Right renal cortex interstitium (tissue), 3 donors: ENCODE measurements at regions not wholly inside any gene's neighbourhood (a gene's known extent, or its start where the extent isn't known, plus 50 kb on each side); places are given as distances from the start of the nearest gene placed in this dataset.
"Not testable (repeated sequence)": the region's sequence is repeated elsewhere in the genome, so short reads cannot be mapped to it uniquely, and the experiment has no call there.

Experiments used
- DNase-seq, 3 donors: peaks; one replicate each; pipeline ENCODE4 v3.0.0-alpha.2; 2013; ENCODE audit warnings: low read depth in 3 of 3, low spot score in 2 of 3

GRCh38 chr4:171016145-171016544 lies 797.1 kb upstream of the GALNTL6 start:
- DNase-seq, result no peak

DNA sequence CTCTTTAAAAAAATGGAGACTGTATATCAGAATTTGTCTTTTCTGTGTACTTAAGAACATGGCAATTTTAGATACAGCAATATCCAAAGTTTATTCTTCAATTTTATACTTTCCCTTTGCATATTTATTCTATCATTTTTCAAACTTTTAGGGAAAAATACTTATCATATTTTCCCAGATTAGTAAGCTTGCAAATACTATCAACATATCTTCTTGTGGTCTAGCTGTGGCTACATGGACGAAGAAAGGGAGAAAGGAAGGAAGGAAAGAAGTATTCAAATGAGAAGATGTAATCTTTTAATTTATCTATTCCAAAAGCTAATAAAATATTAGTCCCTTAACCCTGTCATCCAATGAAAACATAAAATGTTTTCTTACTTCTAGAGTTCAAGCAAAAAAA lies 797.8 kb upstream of the GALNTL6 start:
- DNase-seq, result no peak

DNA sequence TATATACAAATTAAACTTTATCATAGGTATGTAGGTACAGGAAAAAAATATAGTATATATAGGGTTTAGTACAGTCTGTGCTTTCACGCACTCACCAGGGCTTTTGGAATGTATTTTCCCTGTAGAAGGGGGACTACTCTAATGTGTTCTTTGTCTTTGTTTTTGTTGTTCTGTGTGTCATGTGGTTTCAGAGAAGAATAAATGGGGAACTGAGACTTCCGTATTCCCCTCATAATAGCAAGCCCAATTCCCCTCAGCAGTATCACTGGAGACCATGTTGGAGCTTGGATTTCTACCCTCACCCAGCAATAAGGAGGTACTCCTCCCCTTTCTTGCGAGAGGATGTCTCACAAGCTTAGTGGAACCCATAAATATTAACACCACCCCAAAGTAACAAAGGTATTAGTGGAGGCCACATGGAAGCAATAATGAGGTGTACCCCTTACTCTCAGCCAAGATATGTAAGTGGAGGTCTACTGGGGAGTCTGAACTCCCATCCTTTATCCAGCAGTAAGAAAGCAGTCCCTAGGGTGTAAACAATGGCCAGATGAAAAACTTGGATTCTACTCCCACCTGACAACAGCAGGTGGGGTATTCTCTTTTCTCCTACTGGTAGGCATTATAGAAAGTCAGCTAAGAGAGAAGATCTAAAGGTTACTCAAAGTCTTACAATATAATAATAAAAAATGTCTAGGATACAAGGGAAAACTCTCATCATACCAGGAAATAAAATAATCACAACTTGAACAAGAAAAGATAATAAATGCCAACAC lies 805.4 kb upstream of the GALNTL6 start:
- DNase-seq, result no peak

DNA sequence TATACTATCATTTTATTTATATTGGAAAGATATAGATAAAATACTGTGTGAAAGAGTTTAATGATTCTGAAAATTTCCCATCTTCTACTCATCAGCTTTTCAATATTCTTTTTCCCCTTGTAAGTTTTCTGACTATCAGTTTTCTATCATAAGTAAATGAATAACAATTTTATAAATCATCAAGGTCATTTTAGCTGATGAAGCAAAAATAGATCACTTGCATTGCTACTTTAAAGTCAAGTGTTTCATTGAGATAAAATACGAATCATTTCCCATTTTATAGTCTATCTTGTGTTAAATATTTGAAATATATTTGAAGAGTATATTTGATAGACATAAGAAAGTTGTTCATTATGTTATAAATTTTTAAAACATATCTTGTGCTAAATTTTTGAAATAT lies 811.0 kb upstream of the GALNTL6 start:
- no peak for DNase-seq

GRCh38 chr4:170990989-170991589 lies 822.1 kb upstream of the GALNTL6 start:
- peak in 2 of 3 donors; percentile 2 to 25 for DNase-seq

DNA sequence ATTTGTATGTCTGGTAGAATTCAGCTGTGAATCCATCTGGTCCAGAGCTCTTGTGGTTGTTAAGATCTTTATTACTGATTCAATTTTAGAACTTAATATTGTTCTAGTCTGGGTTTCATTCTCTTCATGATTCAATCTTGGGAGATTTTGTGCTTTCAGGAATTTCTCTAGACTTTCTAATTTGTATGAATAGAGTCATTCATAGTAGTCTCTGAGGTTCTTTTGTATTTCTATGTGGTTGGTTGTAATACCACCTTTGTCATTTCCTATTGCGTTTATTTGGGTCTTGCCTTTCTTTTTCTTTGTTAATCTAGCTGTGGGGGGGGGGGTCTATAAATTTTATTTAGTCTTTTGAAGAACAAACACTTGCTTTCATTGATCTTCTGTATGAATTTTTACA lies 824.8 kb upstream of the GALNTL6 start:
- DNase-seq, result no peak

DNA sequence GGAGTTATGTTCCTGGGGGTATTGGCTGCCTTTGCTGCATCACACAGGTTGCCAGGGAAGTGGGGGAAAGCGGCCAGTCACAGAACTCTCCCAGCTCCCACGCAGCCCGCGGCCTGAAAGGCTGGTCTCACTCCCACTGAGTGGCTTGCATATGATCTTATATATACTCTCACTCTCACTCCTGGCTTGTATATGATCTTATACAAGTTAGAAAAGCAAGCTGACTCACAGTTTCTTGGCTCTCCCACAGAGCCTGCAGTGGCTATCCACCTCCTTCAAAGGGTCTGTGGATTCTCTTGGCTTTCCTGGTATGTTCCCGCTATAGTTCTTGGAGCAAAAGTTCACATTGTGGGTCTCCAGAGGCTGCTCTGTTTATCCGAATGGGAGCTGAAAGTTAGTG lies 833.5 kb upstream of the GALNTL6 start:
- no peak for DNase-seq

GRCh38 chr4:170978990-170979389 lies 834.2 kb upstream of the GALNTL6 start:
- no peak for DNase-seq

DNA sequence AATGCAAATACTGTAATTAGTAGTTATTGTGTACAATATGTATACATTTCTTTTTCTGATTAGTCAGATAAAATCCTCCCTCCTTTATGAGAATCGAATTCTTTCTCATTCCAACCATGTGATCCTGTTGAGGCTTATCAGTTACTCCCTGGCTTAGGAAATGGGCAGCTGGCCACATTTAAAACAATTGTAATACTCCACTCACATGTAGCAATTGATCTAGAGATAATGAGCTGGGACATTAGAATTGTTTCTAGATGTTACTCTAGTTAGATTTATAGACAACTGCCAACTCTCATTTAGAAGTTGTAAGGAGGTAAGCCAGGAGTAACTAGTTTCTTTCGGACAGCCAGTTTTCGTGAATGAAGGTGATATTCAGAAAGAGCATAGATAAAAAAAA lies 859.3 kb upstream of the AADAT start:
- DNase-seq, result no peak

DNA sequence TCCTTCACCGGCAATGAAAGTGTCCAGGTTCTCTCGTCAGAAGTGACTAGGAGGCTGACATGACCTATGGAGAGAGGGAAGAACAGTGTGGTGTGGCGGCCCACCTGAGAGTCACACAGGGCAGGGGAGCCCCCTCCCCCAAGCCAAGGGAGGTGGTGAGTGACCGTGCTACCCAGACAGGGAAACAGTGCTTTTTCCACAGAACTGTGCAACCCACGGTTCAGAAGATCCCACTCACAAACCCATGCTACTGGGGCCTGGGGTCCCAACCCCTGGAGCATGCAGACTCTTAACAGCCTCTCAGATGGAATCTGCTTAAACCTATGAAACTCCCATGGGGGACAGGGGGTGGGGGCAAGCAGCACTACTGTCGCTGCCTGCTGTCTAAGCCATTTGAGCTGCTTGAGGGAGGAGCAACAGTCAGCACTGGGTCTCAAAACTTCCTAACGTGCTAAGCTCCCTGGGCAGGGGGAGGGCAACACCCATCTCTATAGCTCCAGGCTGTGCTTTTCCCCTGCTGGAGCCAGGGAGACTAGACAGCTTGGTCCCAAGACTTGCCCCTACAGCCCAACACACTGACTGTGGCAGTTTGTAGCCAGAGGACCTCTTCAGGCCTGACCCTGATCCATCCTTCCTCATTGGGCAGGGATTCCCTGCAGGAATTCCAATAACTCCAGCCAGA lies 850.4 kb upstream of the AADAT start:
- DNase-seq, result no peak

- no peak for DNase-seq
These were observed 848.8 kb upstream of the AADAT start for GRCh38 chr4:170938588-170938987.

DNA sequence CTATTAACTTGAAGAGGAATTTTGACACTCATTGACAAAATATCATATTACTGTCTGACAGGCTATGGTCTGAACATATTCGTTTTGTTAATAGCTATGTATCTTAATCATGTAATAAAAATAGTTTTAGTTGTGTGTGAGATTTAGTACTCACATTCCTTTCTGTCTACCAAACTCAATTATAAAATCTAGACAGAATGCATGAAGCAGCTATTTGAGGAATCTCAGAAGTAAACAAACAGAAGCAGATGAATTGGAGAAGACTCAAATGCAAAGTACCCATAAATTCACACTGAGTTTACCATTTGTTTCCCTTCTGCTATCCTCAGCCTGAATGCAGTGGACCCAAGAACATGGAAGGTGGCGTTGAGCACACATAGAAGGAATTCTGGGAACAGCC lies 841.6 kb upstream of the AADAT start:
- DNase-seq, result peak in 1 of 3 donors; percentile 1

DNA sequence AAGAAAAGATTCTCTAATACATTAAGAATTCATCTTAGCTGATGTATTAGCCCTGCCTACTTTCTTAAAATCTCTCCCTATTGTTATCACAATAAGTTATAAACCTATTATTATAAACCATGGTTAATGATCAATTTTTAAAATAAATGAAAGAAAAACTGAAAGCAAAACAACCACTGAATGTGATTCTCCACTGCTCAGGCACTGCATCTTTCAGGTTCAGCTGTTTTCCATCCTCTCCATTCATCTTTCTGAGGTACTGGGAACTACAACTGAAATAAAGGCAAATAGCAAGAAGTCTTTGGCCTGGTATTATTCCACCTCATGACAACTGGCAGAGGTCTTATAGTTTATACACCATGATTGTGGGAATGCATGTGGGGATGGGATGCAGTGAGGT lies 798.9 kb upstream of the AADAT start:
- DNase-seq, result no peak

GRCh38 chr4:170887396-170887795 lies 797.6 kb upstream of the AADAT start:
- no peak for DNase-seq

DNA sequence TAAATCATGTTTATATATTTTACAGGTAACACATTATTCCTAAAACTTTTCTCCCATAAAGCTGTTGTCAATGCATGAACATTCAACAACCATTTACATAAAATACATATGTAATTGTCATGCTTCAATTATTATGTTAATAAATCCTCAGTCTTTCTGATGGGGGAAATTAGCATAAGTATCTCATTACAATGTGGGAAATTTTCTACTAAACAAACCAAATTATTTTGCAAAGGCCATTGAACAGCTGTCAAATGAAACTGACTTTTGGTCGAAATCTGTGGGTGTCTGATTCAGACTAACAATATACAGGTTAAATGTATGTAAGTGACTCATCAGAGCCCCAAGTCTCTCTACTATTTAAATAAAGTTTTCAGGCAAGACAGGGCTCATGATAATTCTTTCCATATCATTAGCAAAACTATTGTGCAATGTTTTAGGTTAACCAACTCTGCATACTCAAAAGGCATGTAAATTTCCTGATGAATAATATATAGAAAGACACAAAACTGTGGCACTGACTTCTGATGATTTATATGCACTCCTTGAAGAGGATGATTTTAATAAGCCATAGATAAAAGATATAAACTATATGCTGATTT lies 795.3 kb upstream of the AADAT start:
- no peak for DNase-seq

DNA sequence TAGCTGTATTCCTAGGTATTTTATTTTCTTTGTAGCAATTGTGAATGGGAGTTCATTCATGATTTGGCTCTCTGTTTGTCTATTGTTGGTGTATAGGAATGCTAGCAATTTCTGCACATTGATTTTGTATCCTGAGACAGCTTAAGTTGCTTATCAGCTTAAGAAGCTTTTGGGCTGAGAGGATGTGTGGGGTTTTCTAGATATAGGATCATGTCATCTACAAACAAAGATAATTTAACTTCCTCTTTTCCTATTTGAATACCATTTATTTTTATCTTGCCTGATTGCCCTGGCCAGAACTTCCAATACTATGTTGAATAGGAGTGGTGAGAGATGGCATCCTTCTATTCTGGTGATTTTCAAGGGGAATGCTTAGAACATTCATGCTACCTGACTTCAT lies 791.9 kb upstream of the AADAT start:
- not testable (repeated sequence) for DNase-seq

GRCh38 chr4:170875868-170876267 lies 786.1 kb upstream of the AADAT start:
- no peak for DNase-seq

GRCh38 chr4:170872794-170873193 lies 783.0 kb upstream of the AADAT start:
- no peak for DNase-seq

DNA sequence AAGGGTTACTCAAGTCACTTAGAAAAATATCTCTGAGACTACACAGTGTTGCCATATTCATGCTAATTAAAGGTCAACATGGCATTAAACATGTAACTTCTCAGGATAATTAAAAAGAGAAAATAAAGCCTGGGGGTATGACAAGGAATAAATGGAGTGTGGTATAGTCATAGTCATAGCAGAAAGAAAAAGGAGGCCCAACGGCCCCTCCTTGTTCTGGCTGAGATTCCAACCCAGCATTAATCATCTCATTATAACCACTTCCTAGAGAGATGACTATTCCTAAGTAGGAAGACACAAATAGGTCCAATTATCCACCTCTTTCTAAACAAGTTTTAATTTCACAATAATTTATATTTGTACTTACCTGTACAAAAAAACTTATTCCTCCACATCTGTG lies 778.4 kb upstream of the AADAT start:
- DNase-seq, result no peak

GRCh38 chr4:170854097-170854496 lies 764.3 kb upstream of the AADAT start:
- DNase-seq, result no peak

DNA sequence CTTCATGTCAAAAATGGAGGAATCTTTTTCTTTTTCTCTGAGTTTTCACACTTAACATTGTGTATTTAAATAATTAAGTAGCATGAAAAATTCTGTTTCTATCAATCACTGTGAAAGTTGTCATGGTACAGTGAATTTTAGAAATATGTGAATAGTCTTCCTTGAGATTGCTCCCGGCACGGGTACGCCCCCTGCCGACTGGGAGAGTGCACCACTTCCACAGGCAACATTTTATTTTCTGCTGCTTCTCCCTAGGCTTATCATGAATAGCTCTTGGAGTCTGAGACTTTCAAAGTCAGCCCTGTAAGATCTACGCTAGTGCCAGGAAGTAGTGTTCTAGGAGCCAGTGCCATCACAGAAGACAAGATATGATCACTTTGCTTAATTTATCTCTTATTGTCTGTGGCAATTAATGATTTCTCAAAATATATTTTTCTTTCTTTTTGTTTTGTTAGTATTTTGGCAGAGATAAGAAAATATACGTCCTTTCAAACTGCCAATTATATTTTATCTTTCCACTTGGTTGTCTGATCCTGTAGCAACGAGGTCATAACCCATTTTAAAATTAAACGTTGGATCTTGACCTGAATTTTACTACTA lies 763.8 kb upstream of the AADAT start:
- peak in 2 of 3 donors; percentile 4 to 12 for DNase-seq
